BLaER1 (cell line): ENCODE measurements at regions not wholly inside any gene's neighbourhood (a gene's known extent, or its start where the extent isn't known, plus 50 kb on each side); places are given as distances from the start of the nearest gene placed in this dataset.

Experiments used
- H3K27ac ChIP-seq: shearing (Covaris generic); formaldehyde crosslinking; 2 replicates; pipeline ENCODE4 v1.8.1; 2022
- H3K27me3 ChIP-seq: shearing (Covaris generic); formaldehyde crosslinking; 2 replicates; pipeline ENCODE4 v1.8.1; 2022
- H3K36me3 ChIP-seq: shearing (Covaris generic); formaldehyde crosslinking; 2 replicates; pipeline ENCODE4 v1.8.1; 2022
- H3K4me1 ChIP-seq: shearing (Covaris generic); formaldehyde crosslinking; 2 replicates; pipeline ENCODE4 v1.8.1; 2022
- H3K4me2 ChIP-seq: shearing (Covaris generic); formaldehyde crosslinking; 2 replicates; pipeline ENCODE4 v1.8.1; 2022
- H3K4me3 ChIP-seq: shearing (Covaris generic); formaldehyde crosslinking; 2 replicates; pipeline ENCODE4 v1.8.1; 2022
- H3K9ac ChIP-seq: shearing (Covaris generic); formaldehyde crosslinking; 2 replicates; pipeline ENCODE4 v1.8.1; 2022
- H3K9me3 ChIP-seq: shearing (Covaris generic); formaldehyde crosslinking; 2 replicates; pipeline ENCODE4 v1.8.1; 2022
- H4K20me1 ChIP-seq: shearing (Covaris generic); formaldehyde crosslinking; 2 replicates; pipeline ENCODE4 v1.8.1; 2022
- Cebpa-rat ChIP-seq: shearing (Covaris generic); IDR thresholded peaks from 2 replicates; pipeline ENCODE4 v1.8.1; 2022

DNA sequence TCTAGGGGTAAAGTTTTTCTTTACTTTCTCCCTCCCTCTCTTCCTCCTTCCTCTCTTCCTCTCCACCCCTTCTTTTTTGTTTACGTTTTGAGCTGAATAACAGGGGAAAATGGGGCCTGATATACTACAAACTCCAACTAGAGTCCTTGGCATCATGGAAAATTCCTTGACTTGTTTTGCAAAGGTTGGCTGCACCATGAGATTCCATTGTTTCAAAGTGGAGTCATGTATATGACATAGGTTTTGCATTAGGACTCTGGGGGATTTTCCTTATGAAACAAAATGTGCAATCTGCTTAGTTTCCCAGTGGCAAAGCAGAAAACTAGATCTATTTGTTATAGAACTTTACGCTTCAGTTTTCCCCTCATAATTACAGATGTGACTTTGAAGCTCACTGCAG lies 233.5 kb upstream of the PGRMC2 start:
- no peak overlapping the region for H3K27ac ChIP-seq
- H3K4me2 ChIP-seq: no peak overlapping the region

DNA sequence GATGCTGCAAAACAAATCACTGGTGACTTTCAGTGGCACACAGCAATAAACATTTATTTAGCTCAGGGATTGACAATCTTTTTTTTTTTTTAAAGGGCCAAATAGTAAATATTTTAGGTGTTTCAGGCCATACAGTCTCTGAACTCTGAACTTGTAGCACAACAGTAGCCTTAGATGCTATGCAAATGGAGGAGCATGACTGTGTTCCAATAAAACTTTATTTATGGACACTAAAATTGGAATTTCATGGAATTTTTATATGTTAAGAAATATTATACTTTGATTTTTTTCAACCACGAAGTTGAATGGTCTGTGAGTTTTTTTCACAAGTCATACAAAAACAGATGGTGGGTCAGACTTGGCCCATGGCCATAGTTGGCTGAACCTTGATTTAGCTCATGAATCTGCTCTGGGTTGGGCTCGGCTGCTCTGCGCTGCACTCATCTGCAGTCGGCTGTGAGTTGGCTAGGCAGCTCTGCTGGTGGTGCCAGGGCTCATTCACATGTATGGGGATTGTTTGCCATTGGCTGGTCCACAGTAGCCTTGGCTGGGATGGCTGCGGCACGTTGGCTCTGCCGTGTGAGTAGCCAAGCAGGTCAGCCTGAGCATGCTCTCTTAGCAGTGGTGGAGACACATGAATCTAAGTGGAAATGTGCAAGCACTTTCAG lies 231.7 kb upstream of the PGRMC2 start:
- H3K27me3 ChIP-seq: no peaks in the 10 kb centered on the region
- TF ChIP-seq Cebpa-rat: no peak
- H3K9me3 ChIP-seq: peaks cover 7% of the 10 kb centered on the region; the same call in 1 of the 2 replicates
- no peaks in the 10 kb centered on the region for H3K36me3 ChIP-seq
- no peaks in the 10 kb centered on the region for H4K20me1 ChIP-seq
- H3K27ac ChIP-seq: no peak overlapping the region
- no peak overlapping the region for H3K9ac ChIP-seq
- no peaks in the 10 kb centered on the region; the same call in 1 of the 2 replicates for H3K4me1 ChIP-seq
- no peak overlapping the region for H3K4me2 ChIP-seq
- H3K4me3 ChIP-seq: no peak overlapping the region

More for the DNA sequence above, 233.5 kb upstream of the PGRMC2 start:
- no peaks in the 10 kb centered on the region for H4K20me1 ChIP-seq
- H3K4me3 ChIP-seq: no peak overlapping the region
- no peaks in the 10 kb centered on the region for H3K9me3 ChIP-seq
- no peaks in the 10 kb centered on the region for H3K27me3 ChIP-seq
- no peaks in the 10 kb centered on the region for H3K36me3 ChIP-seq
- H3K9ac ChIP-seq: no peak overlapping the region
- no peak for TF ChIP-seq Cebpa-rat
- no peaks in the 10 kb centered on the region; the same call in 1 of the 2 replicates for H3K4me1 ChIP-seq

DNA sequence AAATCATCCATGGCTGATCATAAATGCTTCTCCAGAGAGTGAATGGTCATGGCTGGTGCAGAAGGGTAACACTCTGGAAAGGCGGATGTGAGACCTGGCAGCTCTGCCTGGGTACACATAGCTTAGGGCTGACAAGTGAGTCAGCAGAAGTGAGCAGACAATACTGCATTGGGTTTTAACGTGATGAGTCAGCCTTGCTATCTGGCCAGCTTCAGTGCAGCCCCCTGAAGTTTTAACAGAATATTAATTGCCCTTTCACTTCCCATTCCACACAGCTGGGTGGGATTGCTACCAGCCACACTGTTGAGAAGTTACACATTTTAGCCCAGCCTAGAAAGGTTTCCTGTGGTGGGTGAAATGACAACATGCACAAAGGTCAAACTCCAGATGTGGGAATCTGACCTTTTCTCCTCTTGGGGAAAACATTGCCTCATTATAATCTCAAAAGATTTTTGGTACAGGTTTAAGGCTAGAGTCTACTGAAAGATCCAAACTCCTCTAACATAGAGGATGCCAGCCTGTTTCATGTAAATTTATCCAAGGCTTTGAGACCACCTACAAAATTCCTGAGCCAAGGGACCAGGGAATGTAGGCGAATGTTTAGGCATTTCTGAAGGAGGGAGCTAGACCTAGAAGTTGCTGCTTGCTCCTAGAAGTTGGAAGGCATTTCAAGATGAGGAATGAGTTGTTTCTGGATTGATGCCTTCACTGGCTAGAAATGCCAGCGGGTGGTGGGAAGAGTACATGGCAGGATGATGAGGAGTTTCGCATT lies 230.3 kb upstream of the PGRMC2 start:
- no peak for TF ChIP-seq Cebpa-rat
- no peaks in the 10 kb centered on the region for H3K36me3 ChIP-seq
- H3K4me2 ChIP-seq: no peak overlapping the region
- H3K4me3 ChIP-seq: no peak overlapping the region
- no peaks in the 10 kb centered on the region for H3K27me3 ChIP-seq
- H3K4me1 ChIP-seq: no peaks in the 10 kb centered on the region; the same call in 1 of the 2 replicates
- no peak overlapping the region for H3K9ac ChIP-seq
- H4K20me1 ChIP-seq: no peaks in the 10 kb centered on the region
- no peak overlapping the region for H3K27ac ChIP-seq
- peaks cover 8% of the 10 kb centered on the region; the same call in 1 of the 2 replicates for H3K9me3 ChIP-seq

DNA sequence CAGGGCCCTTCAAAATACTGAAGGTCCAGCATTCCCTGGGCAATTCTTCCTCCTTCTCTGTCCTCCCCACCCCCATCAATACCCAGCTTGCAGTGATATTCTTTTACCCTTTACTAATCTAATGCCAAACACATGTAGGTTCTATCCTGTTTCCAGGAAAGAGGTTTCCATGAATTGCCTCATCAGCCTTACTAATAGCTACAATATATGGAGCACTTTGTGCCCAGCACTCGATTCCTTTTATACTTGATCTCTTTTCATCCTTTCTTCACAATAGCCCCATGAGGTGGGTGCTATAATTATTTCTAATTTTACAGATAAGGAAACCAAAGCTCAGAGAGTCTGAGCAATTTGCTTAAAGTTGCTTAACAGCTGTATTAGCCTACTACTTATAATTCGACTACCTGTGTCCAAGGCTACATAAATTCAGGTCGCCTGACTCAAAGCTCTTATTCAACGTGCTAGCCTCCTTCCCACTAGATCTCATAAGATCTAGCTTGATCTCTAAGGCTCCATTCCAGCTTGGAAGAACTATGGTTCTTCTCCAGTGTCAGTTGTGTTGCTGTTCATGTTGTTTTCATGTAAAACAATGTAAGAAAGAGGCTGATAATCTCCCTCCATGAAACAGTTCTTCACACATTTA lies 229.6 kb upstream of the PGRMC2 start:
- Histone ChIP-seq H3K9ac (no peak overlapping the region), H3K4me2 (no peak overlapping the region), H3K9me3 (peaks cover 8% of the 10 kb centered on the region; the same call in 1 of the 2 replicates), H4K20me1 (no peaks in the 10 kb centered on the region), H3K27ac (no peak overlapping the region), H3K27me3 (no peaks in the 10 kb centered on the region), H3K4me3 (no peak overlapping the region), H3K36me3 (no peaks in the 10 kb centered on the region), H3K4me1 (no peaks in the 10 kb centered on the region; the same call in 1 of the 2 replicates)
- no peak for TF ChIP-seq Cebpa-rat

DNA sequence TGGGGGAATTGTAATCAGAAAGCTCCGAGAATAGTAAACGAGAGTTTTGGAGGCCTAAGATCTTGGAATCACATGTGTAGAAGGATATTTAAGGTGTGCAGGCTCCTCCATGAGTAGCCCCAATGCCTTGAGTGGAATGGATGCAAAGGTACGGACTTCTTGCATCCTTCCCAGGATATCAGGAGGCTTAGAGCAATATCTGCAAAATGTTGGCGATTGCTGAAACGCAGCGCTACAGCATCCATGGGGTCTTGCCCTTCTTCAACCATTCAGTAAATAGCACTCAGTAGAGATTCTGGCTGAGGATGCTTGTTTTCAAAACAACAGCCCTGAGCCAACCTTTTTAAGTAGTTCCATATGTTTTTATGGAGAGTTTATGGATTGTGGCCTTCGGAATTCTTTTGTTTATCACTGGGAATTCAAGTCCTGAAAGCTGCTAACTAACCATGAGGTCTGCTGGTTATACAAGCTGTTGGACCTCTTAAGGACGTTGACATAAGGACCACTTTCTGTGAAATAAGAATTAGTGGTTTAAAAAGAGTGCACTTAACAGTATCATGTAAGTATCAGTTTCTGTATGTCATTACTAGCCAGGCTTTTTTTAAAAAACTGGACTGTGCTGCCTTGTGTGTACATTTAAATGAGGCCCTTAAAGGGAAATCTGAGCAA lies 228.8 kb upstream of the PGRMC2 start:
- H3K4me1 ChIP-seq: no peaks in the 10 kb centered on the region; the same call in 1 of the 2 replicates

DNA sequence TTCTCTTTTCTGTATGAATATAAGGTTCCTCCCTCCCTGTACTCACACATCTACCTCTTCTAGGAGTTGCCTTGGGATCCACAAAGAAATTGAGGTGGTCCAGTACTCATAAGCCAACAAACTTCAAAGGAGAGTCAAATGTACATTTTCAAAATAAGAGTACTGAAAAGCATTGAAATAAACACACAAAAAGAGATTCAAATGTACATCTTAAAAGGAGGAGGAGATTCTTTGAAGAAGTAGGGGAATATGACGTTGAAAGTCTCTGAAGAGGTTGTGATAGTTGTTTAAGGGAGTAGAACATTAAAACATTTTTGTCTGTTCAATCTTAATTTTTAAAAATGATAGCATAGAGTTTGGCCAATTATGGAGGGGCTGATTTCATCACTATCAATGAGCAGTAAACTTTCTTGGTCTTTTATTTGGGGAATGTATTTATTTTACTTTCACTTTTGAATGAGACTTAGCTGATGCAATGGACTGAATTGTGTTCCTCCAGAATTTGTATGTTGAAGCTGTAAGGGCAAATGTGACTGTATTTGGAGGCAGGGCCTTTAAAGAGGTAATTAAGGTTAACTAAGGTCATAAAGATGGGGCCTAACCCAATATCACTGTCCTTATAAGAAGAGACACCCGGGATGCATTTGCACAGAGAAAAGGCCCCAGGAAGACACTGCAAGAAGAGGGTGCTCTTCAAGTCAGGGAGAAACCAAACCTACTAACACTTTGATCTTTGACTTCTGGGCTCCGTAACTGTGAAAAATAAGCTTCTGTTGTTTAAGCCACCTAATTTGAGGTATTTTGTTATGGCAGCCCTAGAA lies 226.3 kb upstream of the PGRMC2 start:
- Histone ChIP-seq H3K27me3 (no peaks in the 10 kb centered on the region), H3K9ac (no peak overlapping the region), H3K4me2 (no peak overlapping the region), H3K36me3 (no peaks in the 10 kb centered on the region), H3K9me3 (peaks cover 8% of the 10 kb centered on the region; the same call in 1 of the 2 replicates), H3K4me1 (no peaks in the 10 kb centered on the region; the same call in 1 of the 2 replicates), H4K20me1 (no peaks in the 10 kb centered on the region), H3K4me3 (no peak overlapping the region), H3K27ac (no peak overlapping the region)
- TF ChIP-seq Cebpa-rat: no peak

More for the DNA sequence above, 228.8 kb upstream of the PGRMC2 start:
- no peaks in the 10 kb centered on the region for H3K27me3 ChIP-seq
- H3K4me3 ChIP-seq: no peak overlapping the region
- no peaks in the 10 kb centered on the region for H4K20me1 ChIP-seq
- no peak for TF ChIP-seq Cebpa-rat
- no peaks in the 10 kb centered on the region for H3K36me3 ChIP-seq
- no peak overlapping the region for H3K27ac ChIP-seq
- no peak overlapping the region for H3K9ac ChIP-seq
- H3K9me3 ChIP-seq: peaks cover 8% of the 10 kb centered on the region; the same call in 1 of the 2 replicates
- H3K4me2 ChIP-seq: no peak overlapping the region

DNA sequence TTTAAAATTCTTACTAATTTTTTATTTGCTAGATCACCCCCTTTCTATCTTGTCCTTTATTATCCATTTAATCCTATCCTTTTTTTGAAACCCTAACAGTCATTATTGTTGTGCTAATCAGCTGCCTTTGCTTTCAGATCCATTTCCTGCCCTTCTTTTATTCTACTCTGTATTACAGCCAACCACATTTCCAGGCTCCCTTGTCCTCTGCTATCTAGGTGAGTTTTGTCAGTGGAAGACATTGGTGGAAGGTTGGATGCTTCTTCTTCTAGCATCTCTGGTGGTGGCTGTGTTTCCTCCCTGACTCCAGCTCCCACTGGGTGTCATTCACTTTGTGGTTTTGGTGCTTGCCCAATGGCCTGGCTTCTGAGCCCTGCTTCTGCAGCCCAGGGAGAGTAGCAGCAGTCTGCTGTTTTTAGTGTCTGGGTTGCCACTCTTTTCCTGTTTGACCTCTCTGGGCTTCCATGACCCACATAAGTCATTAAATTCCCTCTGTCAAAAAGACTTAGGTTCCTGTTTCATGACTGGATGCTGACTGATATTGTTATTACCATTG lies 225.2 kb upstream of the PGRMC2 start:
- TF ChIP-seq Cebpa-rat: no peak
- Histone ChIP-seq H3K4me3 (no peak overlapping the region), H3K27ac (no peak overlapping the region), H3K36me3 (no peaks in the 10 kb centered on the region), H3K4me1 (no peaks in the 10 kb centered on the region; the same call in 1 of the 2 replicates), H3K9me3 (peaks cover 8% of the 10 kb centered on the region; the same call in 1 of the 2 replicates), H3K4me2 (no peak overlapping the region), H4K20me1 (no peaks in the 10 kb centered on the region), H3K9ac (no peak overlapping the region), H3K27me3 (no peaks in the 10 kb centered on the region)

DNA sequence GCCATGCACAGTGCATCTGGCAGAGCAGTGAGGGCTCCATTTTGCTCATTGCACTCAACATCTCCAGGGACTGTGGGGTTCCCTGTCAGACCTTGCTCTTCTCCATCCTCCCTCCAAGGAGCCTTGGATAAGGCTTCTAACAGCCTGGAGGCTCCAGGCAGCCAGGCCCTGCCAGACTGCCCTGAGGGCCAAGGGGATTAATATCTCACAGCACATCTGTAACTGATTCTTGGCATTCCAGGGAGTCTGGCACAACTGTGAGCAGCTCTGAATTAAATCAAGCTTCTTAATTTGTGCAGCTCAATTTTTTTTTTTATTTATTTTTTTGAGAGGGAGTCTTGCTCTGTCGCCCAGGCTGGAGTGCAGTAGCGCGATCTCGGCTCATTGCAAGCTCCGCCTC lies 224.5 kb upstream of the PGRMC2 start:
- Histone ChIP-seq H3K9ac (no peak overlapping the region), H3K27ac (no peak overlapping the region), H3K27me3 (no peaks in the 10 kb centered on the region), H3K4me2 (no peak overlapping the region), H3K4me3 (no peak overlapping the region), H3K9me3 (peaks cover 8% of the 10 kb centered on the region; the same call in 1 of the 2 replicates), H4K20me1 (no peaks in the 10 kb centered on the region), H3K4me1 (no peaks in the 10 kb centered on the region), H3K36me3 (no peaks in the 10 kb centered on the region)
- TF ChIP-seq Cebpa-rat: no peak

DNA sequence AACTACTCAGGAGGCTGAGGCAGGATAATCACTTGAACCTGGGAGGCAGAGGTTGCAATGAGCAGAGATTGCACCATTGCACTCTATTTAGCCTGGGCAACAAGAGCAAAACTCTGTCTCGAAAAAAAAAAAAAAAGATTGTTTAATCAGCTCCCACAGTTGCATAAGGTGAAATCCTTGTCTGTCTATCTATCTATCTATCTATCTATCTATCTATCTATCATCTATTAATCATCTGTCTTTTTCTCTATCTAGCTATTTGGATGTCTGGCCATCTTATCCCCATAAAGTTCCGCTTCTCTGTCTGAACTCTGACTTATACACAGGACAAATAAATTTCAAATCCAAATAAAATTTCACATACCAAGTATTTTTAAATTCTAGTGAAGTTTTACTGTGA lies 223.2 kb upstream of the PGRMC2 start:
- Histone ChIP-seq H3K27me3 (no peaks in the 10 kb centered on the region), H3K36me3 (no peaks in the 10 kb centered on the region), H4K20me1 (no peaks in the 10 kb centered on the region), H3K4me3 (no peak overlapping the region), H3K9me3 (peaks cover 8% of the 10 kb centered on the region; the same call in 1 of the 2 replicates), H3K9ac (no peak overlapping the region), H3K27ac (no peak overlapping the region), H3K4me1 (no peaks in the 10 kb centered on the region), H3K4me2 (no peak overlapping the region)
- no peak for TF ChIP-seq Cebpa-rat
